ENCODE measurements at regions not wholly inside any gene's neighbourhood (a gene's known extent, or its start where the extent isn't known, plus 50 kb on each side); places are given as distances from the start of the nearest gene placed in this dataset.
"Not testable (repeated sequence)": the region's sequence is repeated elsewhere in the genome, so short reads cannot be mapped to it uniquely, and the experiment has no call there.

GRCh38 chr20:1825507-1825906 lies 69.7 kb upstream of the SIRPA start:
- DNase-seq = no peak

GRCh38 chr20:1824834-1825233 lies 70.4 kb upstream of the SIRPA start:
- DNase-seq = no peak

DNA sequence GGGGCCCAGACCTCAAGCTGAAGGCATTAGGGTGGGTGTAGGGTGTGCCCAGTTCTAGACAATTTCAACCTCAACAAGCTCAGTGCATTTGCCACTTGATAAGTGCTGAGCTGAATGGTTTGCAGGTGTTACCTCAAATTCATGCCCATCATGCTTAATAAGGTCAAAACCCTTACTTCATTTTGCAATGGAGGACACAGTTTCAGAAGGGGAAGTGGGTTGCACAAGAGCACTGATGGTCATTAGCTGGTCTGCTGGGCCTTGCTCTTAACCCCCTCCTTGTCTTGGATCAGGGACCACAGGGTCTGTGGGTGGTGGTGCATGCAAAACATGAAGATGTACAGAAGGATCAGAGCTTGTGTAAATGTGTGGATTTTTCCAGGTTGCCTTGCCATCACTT lies 71.0 kb upstream of the SIRPA start:
- DNase-seq = no peak

DNA sequence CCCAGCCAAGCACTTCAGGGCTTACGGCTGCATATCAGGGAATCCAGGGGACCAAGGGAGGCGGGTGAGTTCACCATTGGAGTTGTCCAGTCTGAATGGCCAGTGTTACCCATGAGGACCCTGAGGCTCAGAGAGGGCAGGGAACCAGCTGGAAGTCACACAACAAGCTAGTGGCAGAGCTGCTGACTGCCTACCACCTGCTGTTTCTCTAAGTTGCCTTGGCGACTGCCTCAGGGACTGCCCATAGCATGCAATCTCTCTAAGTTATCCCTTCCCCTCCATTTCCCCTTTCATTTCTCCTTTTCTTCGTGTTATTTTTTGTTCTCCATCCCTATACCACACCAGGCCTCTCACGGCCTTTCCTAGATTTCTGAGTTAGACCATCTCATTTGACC lies 71.8 kb upstream of the SIRPA start:
- DNase-seq = peak; percentile 16

DNA sequence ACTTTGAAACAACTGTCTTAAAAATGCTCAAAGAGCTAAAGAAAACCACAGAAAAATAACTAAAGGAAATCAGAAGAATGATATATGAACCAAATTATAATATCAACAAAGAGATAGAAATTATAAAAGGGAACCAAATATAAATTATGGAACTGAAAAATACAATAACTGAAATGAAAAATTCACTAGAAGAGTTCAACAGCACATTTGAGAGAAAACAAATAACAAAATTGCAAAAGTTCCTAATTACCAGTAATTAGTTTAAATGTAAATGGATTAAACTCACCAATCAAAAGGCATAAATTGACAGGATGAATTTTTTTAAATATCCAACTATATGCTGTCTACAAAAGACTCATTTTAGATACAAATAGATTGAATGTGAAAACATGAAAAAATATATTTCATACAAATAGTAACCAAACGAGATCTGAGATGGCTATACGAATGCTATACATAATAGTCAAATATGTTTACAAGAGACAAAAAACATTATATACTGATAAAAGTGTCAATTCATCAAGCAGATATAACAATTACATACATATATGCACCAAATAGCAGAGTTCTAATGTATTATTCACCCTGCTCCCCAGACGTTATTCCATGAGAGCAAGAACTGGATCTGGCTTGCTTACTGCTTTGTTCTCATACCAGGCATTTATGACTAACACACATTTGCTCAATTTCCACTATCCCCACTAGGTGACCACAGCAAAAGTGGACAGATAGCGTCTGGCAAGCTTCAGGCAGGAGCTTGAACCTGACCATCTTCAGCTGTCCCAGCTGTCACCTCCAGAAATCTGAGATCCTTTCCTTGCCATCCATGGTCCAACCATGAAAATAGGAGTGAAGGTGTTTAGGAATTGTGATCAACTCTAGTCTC lies 72.4 kb upstream of the SIRPA start:
- no peak for DNase-seq

DNA sequence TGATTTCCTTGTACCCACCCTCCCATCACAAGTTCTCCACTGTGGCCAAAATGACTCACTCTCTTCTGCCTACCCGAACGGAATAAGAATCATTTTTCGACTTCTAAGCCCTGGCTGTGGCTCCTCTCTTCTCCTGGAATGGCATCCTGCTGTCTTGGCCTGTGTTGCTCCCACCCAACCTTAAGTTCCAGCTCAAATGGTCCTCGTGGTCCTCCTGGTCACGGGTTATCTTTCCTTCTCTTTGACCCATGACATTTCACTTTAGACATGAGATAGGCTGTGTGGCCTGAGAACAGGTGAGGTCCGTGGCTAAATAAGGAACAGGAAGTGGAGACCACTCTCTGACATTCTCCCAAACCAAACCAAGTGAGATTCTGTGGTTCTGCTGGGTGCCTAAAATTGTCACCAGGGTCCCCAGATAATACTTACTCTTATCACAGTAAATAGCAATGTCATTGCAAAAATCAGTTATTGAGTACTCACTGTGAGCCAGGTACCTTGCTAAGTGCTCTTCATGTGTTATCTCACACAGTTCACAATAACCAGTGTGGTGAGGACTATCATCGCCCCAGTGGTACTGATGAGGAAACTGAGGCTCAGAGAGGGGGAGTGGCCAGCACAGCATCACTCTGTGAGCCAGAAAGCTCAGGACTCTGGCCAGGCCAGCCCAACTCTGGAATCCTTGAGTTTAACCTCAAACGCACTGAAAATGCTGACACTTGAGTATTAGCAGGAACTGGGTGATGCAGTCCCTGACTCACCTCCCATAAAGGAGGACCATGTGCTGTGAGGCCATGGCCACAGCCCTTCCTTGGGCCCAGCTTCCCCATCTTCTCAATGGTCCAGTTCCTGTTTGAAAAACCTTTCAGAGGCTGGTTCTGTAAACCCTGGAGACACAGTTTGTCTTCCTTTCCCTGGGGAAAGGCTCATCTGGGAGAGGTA lies 74.8 kb upstream of the SIRPA start:
- no peak for DNase-seq

- no peak for DNase-seq
These were observed 75.7 kb upstream of the SIRPA start for GRCh38 chr20:1819311-1820137.

GRCh38 chr20:1818895-1819294 lies 76.3 kb upstream of the SIRPA start:
- DNase-seq = no peak

DNA sequence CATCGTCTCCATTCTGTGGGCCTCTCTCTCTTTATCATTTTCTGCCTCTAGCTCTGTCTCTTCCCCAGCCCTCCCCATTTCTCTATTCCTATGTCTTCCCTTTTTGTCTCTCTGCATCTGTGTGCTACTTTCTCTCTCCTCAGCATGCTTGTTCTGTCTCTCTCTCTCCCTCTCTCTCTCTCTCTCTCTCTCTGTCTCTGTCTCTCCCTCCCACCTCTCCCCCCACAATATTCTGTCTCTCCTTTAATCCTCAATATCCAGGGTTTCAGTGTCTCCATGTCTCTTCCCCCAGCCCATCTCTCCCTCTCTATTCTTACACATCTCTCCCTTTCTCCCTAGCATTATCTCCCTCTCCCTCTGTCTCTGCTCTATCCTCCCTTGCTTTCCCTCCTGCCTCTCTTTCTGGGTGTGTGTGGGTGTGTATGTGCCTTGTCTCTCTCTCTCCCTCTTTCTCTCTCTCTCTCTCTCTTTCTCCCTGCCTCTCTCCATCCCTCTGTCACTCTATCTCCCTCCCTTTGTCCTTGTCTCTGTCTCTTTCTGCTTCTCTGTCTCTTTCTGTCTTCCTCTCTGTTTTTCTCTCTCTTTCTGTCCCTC lies 76.9 kb upstream of the SIRPA start:
- DNase-seq = no peak

DNA sequence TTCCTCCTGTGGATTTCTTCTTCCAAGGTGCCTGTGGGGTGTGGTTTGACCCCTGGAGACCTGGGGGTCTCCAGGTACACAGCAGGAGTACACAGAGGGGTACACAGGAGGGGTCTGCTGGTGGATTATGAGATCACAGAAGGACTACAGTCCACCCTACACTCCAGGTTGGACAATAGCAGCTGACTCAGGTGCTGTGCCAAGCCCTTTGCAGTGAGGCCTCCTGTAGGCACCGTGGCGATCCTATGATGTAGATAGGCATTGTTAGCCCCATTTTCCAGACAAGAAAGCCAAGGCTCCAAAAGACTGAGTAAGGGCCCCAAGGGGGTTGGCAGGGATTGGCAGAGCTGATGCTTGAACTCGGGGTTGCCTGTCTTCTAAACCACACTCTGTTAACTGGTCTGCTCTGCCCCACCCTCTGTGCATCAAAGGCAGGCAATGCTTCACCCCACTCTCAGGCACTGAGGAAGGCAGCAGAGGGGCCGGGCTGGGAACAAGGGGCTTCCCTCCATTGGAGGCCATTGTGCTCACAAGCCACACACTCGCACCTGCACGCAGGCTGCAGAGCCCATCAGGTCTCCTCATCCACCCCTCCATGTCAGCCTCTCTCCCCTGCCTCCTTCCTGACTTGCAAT lies 77.5 kb upstream of the SIRPA start:
- DNase-seq = no peak

DNA sequence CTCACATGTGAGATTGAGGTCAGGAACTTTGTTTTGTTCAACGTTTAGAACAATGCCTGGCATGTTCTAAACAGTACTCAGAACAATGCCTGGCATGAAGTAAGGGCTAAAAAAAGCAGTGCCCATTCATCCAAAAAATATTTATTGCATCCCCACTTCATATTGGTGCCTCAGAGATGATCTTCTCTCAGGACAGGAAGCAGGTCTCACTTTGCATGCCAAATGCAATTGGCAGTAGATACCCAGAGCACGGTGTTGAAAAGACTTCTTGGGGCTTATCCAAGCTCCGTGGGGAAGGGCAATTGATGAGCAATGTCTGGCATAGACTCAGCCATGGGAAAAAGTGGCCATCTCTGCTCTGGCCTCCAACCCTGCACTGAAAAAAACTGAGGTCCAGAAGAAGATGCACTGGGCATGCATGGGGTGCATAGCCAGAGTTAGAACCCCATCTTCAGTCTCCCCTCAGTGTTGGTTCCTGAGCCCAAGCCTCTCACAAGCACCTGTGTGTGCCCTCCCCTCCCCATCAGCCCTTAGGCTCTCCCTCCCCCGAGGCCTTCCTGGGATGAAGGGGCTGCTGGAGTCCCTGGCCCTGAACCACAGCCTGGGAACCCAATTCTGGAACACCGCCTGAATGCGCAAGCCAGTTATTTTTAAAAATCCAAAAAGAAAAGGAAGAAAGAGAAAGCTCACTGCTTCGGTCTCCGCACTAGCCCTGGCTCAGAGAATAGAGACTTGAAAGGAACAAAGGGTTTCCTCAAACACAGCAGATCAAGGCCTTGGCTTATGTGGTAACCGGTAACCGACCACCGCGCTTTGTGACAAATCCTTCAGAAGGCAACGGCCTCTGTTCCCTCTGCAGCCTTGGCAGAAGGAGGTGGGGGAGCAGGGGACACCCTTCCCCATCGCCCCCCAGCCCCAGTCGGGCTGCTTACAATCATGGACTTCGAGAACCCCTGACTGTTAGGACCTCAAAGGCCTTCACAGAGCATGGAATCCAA lies 78.5 kb upstream of the SIRPA start:
- DNase-seq = no peak

- DNase-seq = no peak
These were observed 79.6 kb upstream of the SIRPA start for GRCh38 chr20:1815502-1816085.

DNA sequence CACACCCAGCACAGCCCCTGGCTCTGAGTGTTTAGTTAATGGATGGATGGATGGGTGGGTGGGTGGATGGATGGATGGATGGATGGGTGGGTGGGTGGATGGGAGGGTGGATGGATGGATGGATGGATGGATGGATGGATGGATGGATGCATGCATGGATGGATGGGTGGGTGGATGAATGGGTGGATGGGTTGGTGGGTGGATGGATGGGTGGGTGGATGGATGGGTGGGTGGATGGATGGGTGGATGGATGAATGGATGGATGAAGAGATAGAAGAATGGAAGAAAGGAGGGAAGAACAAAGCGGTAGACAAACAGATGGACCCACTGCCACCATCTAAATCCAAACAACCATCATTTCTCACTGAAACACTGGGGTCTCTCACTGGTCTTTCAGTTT lies 80.3 kb upstream of the SIRPA start:
- not testable (repeated sequence) for DNase-seq

DNA sequence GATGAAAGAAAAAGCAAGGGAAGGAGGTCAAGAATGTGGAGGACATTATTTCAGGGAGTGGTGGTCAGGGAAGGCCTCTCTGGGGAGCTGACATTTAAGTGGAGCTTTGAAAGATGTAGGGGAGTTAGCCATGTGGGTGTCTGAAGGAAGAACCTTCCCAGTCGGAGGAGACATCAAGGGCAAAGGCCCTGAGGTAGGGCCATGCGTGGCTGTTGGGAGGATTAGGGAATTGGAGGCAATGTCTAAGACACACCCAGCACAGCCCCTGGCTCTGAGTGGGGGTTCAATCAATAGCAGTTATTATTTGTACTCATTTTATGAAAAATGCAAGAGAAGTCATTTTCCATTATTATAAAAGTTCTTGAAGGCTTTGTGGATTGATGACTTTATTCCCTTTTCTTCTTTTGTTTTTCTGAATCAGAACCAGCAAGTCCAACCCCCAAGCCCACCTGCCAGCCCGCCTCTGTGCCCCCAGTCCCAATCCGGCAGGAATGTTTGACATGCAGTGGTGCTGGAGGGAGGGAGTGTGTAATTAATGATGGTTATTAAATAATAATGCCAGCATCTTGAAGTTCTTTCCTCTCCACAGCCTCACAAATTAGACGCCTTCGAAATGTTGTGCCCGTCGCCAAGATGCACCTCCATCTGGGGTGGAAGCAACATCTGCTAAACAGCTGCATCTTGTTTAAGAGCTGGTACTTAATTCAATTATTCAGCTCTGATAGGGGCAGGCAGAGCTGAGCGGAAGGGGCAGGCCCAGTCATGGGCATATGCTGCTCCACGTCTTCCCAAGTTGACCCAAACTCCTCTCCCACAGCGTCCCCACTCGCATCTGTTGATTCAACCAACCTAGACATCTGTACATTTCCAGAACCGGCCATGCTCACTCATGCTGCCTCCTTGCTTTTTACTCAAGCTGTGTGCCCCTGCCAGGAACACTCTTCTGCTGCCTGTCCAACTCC lies 81.3 kb upstream of the SIRPA start:
- no peak for DNase-seq

GRCh38 chr20:1813101-1813529 lies 82.1 kb upstream of the SIRPA start:
- no peak for DNase-seq

DNA sequence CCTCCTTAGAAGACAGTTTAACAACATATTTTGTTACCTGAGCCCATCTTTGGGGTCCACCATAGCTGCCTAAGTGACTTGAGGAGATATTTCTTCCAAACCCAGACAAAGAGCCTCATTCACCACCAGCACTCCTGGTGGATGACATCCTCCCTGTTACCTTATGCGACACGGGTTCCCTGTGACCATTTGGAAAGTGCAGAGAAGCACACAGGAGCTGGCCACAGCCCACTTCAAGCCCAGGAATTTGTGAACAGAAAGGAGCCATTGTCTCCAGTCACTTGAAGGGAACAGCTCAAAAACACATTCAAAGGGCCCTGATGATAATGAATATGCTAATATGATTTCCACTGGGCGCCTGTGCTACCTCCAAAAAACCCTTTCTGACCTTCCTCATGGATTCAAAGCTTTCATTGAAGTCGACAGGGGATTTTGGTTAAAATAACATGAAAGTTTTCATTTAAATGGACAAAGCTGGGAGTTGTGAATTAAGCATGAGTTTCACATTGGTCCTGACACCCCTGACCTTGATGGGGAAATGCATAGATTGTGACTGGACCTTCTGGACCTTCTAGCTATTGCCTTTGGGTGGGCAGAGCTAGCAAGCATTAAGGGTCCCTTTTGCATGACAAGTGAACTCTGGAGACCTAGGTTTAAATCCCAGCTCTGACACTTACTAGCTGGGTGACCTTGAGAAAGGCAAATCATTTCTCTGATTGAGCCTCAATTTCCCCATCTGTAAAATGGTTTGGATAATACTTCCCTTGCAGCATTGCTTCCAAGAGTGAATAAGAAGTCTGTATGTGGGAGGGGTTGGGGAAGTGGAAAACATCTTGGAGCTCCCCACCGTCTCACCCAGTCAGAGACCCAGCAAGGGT lies 83.3 kb upstream of the SIRPA start:
- no peak for DNase-seq

- DNase-seq = no peak
These were observed 84.1 kb upstream of the SIRPA start for GRCh38 chr20:1810926-1811620.
